HepG2 (cell line): ENCODE measurements at regions not wholly inside any gene's neighbourhood (a gene's known extent, or its start where the extent isn't known, plus 50 kb on each side); places are given as distances from the start of the nearest gene placed in this dataset.

Experiments used
- ATAC-seq: fragments of 200-7000 bp; cut with Tn5 transposase; 3 replicates; pipeline ENCODE4 v1.9.1; 2020; ENCODE audit warnings: mild to moderate bottlenecking, moderate library complexity
- BruUV-seq: library from RNA; stranded (reverse); fragments of 400-500 nt; replicated peaks from 2 replicates; lab custom pipeline; 2021; lab: Mats Ljungman, UMichigan
- CTCF ChIA-PET: fragments of 300-600 bp; formaldehyde crosslinking; extraction: SDS; loops from one replicate; lab custom pipeline; 2021; ENCODE audit warnings: low total read pairs, inconsistent platforms, low intra/inter-chr PET ratio; lab: Yijun Ruan, JAX
- POLR2A ChIA-PET: fragments of 350-600 bp; sonication (Branson Sonifier 250); formaldehyde crosslinking; loops from one replicate; lab custom pipeline; 2020; ENCODE audit warnings: antibody characterized with exemption, inconsistent platforms; lab: Yijun Ruan, JAX
- DNase-seq: peaks from one replicate; pipeline ENCODE4 v3.0.0-alpha.2; 2015; ENCODE audit warnings: low spot score
- FAIRE-seq: peaks from 3 replicates; lab custom pipeline; 2011; peaks lifted over from hg19 to GRCh38; lab: Jason Lieb, UNC
- H2AFZ ChIP-seq: one replicate; pipeline ENCODE4 v1.6.1; 2011; ENCODE audit warnings: low read length, inconsistent platforms
- H3K27ac ChIP-seq: fragments of 300-600 bp; 3 replicates; pipeline ENCODE4 v1.8.0; 2011; ENCODE audit warnings: mixed run types, mild to moderate bottlenecking, mixed read lengths, low read length, inconsistent platforms; ENCODE audit not compliant: insufficient read depth; ENCODE audit errors: extremely low read length
- H3K27me3 ChIP-seq, 2 experiments: fragments of 200-600 bp in 1 of 2; 2 replicates in 1 of 2; 3 replicates in 1 of 2; pipeline versions ENCODE4 v1.6.0 to v1.8.0; 2011; ENCODE audit warnings: low read length in 2 of 2, mild to moderate bottlenecking in 2 of 2, moderate library complexity in 2 of 2, inconsistent platforms in 1 of 2; ENCODE audit not compliant: insufficient read depth in 2 of 2, control insufficient read depth in 1 of 2
- H3K36me3 ChIP-seq, 2 experiments: fragments of 200-600 bp in 1 of 2; replicated peaks in 1 of 2; 2 replicates in 1 of 2; 3 replicates in 1 of 2; pipeline versions ENCODE4 v1.5.1 to v1.8.0; 2011; ENCODE audit warnings: low read length in 2 of 2, inconsistent platforms in 1 of 2; ENCODE audit not compliant: insufficient read depth in 2 of 2, control insufficient read depth in 1 of 2
- H3K4me1 ChIP-seq: 2 replicates; pipeline ENCODE4 v1.5.1; 2012; ENCODE audit warnings: low read length, inconsistent platforms; ENCODE audit not compliant: insufficient read depth
- H3K4me2 ChIP-seq: 2 replicates; pipeline ENCODE4 v1.6.0; 2011; ENCODE audit warnings: low read depth, low read length, inconsistent platforms
- H3K4me3 ChIP-seq, 3 experiments: fragments of 200-600 bp in 1 of 3; sonication (generic), shearing (Covaris generic) in 1 of 3; replicated peaks in 1 of 3; 2 replicates each; pipeline ENCODE4 v1.5.1; 2011 to 2016; ENCODE audit warnings: low read length in 3 of 3, inconsistent platforms in 2 of 3, low read depth in 2 of 3, mild to moderate bottlenecking in 2 of 3, control low read depth in 1 of 3, mixed read lengths in 1 of 3; ENCODE audit not compliant: insufficient read depth in 1 of 3
- H3K79me2 ChIP-seq: one replicate; pipeline ENCODE4 v1.6.1; 2011; ENCODE audit warnings: low read length, inconsistent platforms; ENCODE audit not compliant: insufficient read depth
- H3K9ac ChIP-seq: 2 replicates; pipeline ENCODE4 v1.6.0; 2011; ENCODE audit warnings: mild to moderate bottlenecking, low read depth, low read length, inconsistent platforms; ENCODE audit not compliant: insufficient read depth
- H3K9me3 ChIP-seq: 2 replicates; pipeline ENCODE4 v1.5.1; 2012; ENCODE audit warnings: mild to moderate bottlenecking, low read length
- H4K20me1 ChIP-seq: 2 replicates; pipeline ENCODE4 v1.6.0; 2011; ENCODE audit warnings: inconsistent platforms, mild to moderate bottlenecking, low read length, moderate library complexity; ENCODE audit not compliant: insufficient read depth
- ATF7 ChIP-seq, 2 experiments: fragments of 450-650 bp in 1 of 2; sonication (generic) in 1 of 2; formaldehyde crosslinking in 1 of 2; IDR thresholded peaks; 2 replicates each; pipeline versions ENCODE4 v1.4.0 to v1.6.1; 2016 to 2020; ENCODE audit warnings: antibody characterized with exemption in 1 of 2, mild to moderate bottlenecking in 1 of 2, missing genetic modification reagents in 1 of 2
- CEBPB ChIP-seq: IDR thresholded peaks from 2 replicates; pipeline ENCODE4 v1.6.1; 2011; ENCODE audit warnings: low read depth, low read length, improper control_type of control experiment, borderline replicate concordance
- GTF3A ChIP-seq: sonication (generic); formaldehyde crosslinking; conservative IDR thresholded peaks from 2 replicates; pipeline ENCODE4 v1.4.0; 2020; ENCODE audit warnings: mild to moderate bottlenecking, missing genetic modification reagents
- HHEX ChIP-seq: IDR thresholded peaks from 2 replicates; pipeline ENCODE4 v1.6.1; 2016; ENCODE audit warnings: control low read depth
- PTBP1 ChIP-seq: fragments of 200-400 bp; formaldehyde crosslinking; IDR thresholded peaks from 2 replicates; pipeline ENCODE4 v1.6.1; 2018; ENCODE audit warnings: low read length, low read depth; ENCODE audit not compliant: poor library complexity, severe bottlenecking
- ZBTB42 ChIP-seq: sonication (generic); formaldehyde crosslinking; IDR thresholded peaks from 2 replicates; pipeline ENCODE4 v1.5.0; 2020; ENCODE audit warnings: mild to moderate bottlenecking, missing genetic modification reagents
- ZIK1 ChIP-seq: sonication (generic); formaldehyde crosslinking; IDR thresholded peaks from 2 replicates; pipeline ENCODE4 v1.5.0; 2020; ENCODE audit warnings: mild to moderate bottlenecking, low read depth, missing genetic modification reagents, borderline replicate concordance
- ZNF180 ChIP-seq: sonication (generic); formaldehyde crosslinking; IDR thresholded peaks from 2 replicates; pipeline ENCODE4 v1.4.0; 2020; ENCODE audit warnings: low read depth, missing genetic modification reagents, borderline replicate concordance
- ZZZ3 ChIP-seq: sonication (generic); formaldehyde crosslinking; IDR thresholded peaks from 2 replicates; pipeline ENCODE4 v1.4.0; 2020; ENCODE audit warnings: missing genetic modification reagents, mild to moderate bottlenecking, borderline replicate concordance
- WGBS: methylation state at CpG from one replicate; pipeline ENCODE4 v1.1.6; 2017; ENCODE audit warnings: low lambda C conversion rate; 5-methylcytosine and 5-hydroxymethylcytosine counted together
- in situ Hi-C: cut with HindIII; loops from 2 replicates; pipeline ENCODE4 v1.10.0; 2017; ENCODE audit warnings: low pct_unique_long_range_greater_than_20kb; ENCODE audit not compliant: extremely low pct_ligation_motif_present
- intact Hi-C: fragments of 100-400 bp; cut with micrococcal nuclease; formaldehyde crosslinking; loops from one replicate; pipeline ENCODE4 v1.10.0; 2022; ENCODE audit not compliant: unreplicated experiment

DNA sequence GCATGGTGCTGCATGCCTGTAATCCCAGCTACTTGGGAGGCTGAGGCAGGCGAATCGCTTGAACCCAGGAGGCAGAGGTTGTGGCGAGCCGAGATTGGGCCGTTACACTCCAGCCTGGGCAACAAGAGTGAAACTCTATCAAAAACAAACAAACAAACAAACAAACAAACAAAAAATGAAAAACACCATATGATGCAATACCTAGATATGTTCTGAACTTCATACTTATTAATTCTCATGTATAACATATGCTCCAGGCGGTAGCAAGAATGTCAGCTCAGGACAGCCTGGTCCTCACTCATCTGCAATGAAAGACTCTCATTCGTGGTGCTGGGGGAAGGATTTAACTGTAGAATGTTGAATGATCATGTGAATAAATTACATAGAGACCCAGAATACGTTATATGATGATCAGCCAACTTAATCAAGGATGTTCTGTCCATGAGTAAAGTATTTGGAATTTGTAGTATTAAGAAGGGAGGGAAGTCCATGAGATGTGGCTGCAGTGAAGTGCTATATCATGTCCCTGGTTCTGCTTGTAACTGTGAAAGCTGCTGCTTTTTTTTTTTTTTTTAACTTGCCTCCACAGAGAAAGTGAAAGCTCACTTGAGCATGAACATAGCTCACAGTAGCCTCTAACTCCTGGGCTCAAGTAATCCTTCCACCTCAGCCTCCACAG lies 206.8 kb downstream of the UQCRFS1 start:
- CTCF ChIA-PET = no interaction called here
- no peaks in the 10 kb centered on the region for H3K79me2 ChIP-seq
- H3K4me3 ChIP-seq = no peak overlapping the region
- TF ChIP-seq PTBP1 = no peak
- TF ChIP-seq ATF7 (IDR thresholded peaks at IDR 0.05) = peak; percentile 41; the same call in 1 of the 2 replicates
- TF ChIP-seq ATF7 (CRISPR knock-in tag; IDR thresholded peaks at IDR 0.05) = no peak
- TF ChIP-seq ZNF180 (CRISPR knock-in tag) = no peak
- TF ChIP-seq CEBPB = peak; percentile 24; the same call in 1 of the 2 replicates
- no peak for TF ChIP-seq ZZZ3 (CRISPR knock-in tag)
- no peak for TF ChIP-seq HHEX (CRISPR knock-in tag)
- no peak overlapping the region for H3K27ac ChIP-seq
- no peak overlapping the region for H3K9ac ChIP-seq
- 57% methylated on average over 8 of the region's 8 CpGs for WGBS
- no peaks in the 10 kb centered on the region for H4K20me1 ChIP-seq
- H3K4me1 ChIP-seq = no peaks in the 10 kb centered on the region
- POLR2A ChIA-PET = no interaction called here
- no peaks in the 10 kb centered on the region for H3K9me3 ChIP-seq
- no peak overlapping the region for H2AFZ ChIP-seq
- in situ Hi-C loops = no loop called here
- ATAC-seq (no peak), DNase-seq (no peak), FAIRE-seq (no peak)
- BruUV-seq = no TSS peak
- H3K27me3 ChIP-seq = no peaks in the 10 kb centered on the region; a peak in 1 of 5 replicates
- no peak overlapping the region for H3K4me2 ChIP-seq
- H3K36me3 ChIP-seq = no peaks in the 10 kb centered on the region
- intact Hi-C loops = no loop called here

DNA sequence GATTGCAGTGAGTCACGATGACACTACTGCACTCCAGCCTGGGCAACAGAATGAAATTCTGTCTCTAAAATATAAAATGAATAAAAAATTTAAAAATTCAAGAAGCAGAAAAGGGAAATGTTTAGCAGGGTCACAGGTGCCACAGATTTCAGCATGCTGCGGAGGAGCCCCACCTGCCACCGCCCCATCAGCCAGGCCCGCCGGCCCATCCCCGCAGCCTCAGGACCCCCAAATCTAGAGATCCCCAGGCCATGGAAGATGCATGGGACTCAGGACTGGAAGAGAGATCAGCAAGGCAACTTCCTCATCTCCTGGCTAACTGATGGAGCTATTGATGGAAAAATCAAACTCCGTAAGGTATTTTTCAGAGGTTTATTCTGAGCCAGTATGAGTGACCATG lies 208.2 kb downstream of the UQCRFS1 start:
- H4K20me1 ChIP-seq = no peaks in the 10 kb centered on the region
- no peak overlapping the region for H3K27ac ChIP-seq
- no peaks in the 10 kb centered on the region for H3K4me1 ChIP-seq
- ATAC-seq (no peak), FAIRE-seq (no peak)
- intact Hi-C loops = no loop called here
- CTCF ChIA-PET = no interaction called here
- no peaks in the 10 kb centered on the region; the same call in 1 of the 2 replicates for H3K9me3 ChIP-seq
- H3K27me3 ChIP-seq = no peaks in the 10 kb centered on the region; a peak in 1 of 5 replicates
- no peaks in the 10 kb centered on the region for H3K79me2 ChIP-seq
- no peak overlapping the region for H3K4me3 ChIP-seq
- in situ Hi-C loops = no loop called here
- H3K4me2 ChIP-seq = no peak overlapping the region
- TF ChIP-seq ZBTB42 (CRISPR knock-in tag) = no peak
- no peak for TF ChIP-seq GTF3A (CRISPR knock-in tag)
- no peak for TF ChIP-seq ZIK1 (CRISPR knock-in tag)
- TF ChIP-seq, all 625 proteins: peak for 0
- no peak overlapping the region for H3K9ac ChIP-seq
- BruUV-seq = no TSS peak
- no peak overlapping the region for H2AFZ ChIP-seq
- 77% methylated on average over 7 of the region's 7 CpGs for WGBS
- H3K36me3 ChIP-seq = no peaks in the 10 kb centered on the region
- no peak for DNase-seq
- POLR2A ChIA-PET = no interaction called here
